Islet precursor cell (in vitro differentiated cells): ENCODE measurements at regions not wholly inside any gene's neighbourhood (a gene's known extent, or its start where the extent isn't known, plus 50 kb on each side); places are given as distances from the start of the nearest gene placed in this dataset.
"Not testable (repeated sequence)": the region's sequence is repeated elsewhere in the genome, so short reads cannot be mapped to it uniquely, and the experiment has no call there.

Experiments
- DNase-seq: peaks from one replicate; pipeline ENCODE4 v3.0.0-alpha.2; 2018

GRCh38 chr20:30899370-30900079, 357.9 kb upstream of the DEFB115 start:
- not testable (repeated sequence) for DNase-seq

GRCh38 chr20:30900080-30900719, 357.3 kb upstream of the DEFB115 start:
- not testable (repeated sequence) for DNase-seq

- not testable (repeated sequence) for DNase-seq
These were observed 352.2 kb upstream of the DEFB115 start for GRCh38 chr20:30905231-30905630.

DNA sequence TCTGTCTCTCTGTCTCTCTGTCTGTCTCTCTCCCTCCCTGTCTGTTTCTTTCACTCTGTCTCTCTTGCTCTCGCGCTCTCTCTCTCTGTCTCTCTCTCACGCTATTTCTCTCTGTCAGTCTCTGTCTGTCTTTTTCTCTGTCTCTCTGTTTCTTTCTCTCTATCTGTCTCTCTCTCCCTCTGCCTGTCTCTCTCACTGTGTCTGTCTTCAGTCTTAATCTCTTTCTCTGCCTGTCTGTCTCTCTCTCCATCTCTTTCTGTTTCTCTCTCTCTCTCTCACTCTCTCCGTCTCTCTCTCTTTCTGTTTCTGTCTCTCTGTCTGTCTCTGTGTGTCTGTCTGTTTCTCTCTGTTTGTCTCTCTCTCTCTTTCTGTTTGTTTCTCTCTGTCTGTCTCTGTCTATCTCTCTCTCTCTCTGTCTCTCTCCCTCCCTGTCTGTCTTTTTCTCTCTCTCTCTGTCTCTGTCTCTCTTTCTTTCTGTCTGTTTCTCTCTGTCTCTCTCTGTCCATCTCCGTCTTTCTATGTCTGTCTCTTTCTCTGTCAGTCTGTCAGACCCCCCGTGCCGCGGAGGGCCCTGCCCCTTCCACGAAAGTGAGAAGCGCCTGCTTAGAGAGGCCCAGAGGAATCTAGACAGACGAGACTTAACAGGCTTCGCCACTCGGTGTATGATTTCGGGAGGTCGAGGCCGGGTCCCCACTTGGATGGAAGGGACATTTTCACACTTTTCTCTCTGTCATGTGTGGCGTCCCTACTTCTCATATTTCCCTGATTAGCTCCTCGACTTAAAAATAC, 346.3 kb upstream of the DEFB115 start:
- DNase-seq = no peak

- DNase-seq = peak; percentile 68
These were observed 345.4 kb upstream of the DEFB115 start for GRCh38 chr20:30911832-30912660.

GRCh38 chr20:30912661-30913026, 344.8 kb upstream of the DEFB115 start:
- DNase-seq = not testable (repeated sequence)

GRCh38 chr20:30916404-30916803, 341.1 kb upstream of the DEFB115 start:
- DNase-seq = not testable (repeated sequence)

- no peak for DNase-seq
These were observed 337.8 kb upstream of the DEFB115 start for GRCh38 chr20:30919514-30920188.

DNA sequence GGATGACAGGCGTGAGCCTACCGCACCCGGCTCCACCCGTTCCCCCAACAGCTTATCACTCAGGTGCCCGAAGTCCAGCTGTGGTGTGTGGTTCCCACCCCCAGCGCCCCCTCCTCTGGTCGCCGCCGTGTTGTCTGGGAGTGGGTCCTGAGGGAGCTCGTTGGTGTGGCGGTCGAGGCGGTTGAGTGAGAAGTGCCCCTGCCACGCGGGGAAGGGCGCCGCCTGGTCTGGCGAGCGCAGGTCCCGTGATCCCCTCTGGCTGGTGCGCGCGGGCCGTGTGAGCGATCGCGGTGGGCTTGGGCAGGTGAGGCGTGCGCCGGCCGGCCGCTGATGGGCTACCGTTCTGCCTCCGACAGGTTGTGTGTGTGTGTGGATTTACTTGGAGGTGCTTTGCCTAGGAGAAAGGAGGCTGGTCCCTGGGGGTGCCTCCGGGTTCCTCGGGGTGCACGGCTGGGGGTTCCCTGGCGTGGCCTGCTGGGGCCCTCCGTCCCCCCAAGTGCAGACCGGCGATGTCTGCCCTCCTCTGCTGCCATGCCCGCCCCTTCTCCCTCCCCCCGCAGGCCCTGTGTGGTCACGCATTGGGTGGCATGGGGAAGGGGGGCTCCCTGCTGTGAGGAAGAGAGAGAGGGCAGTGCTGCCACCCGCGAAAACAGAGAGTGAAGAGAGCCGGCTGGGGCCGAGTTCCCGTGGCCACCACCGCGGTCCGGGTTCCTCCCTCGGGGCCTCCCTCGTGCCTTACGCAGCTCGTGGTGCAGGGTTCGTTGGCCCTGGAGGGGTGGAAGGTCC, 336.0 kb upstream of the DEFB115 start:
- DNase-seq = no peak

- no peak for DNase-seq
These were observed 335.3 kb upstream of the DEFB115 start for GRCh38 chr20:30922129-30922528.

GRCh38 chr20:30937790-30938189, 319.7 kb upstream of the DEFB115 start:
- no peak for DNase-seq

- DNase-seq = peak; percentile 32
These were observed 307.7 kb upstream of the DEFB115 start for GRCh38 chr20:30949761-30950160.

DNA sequence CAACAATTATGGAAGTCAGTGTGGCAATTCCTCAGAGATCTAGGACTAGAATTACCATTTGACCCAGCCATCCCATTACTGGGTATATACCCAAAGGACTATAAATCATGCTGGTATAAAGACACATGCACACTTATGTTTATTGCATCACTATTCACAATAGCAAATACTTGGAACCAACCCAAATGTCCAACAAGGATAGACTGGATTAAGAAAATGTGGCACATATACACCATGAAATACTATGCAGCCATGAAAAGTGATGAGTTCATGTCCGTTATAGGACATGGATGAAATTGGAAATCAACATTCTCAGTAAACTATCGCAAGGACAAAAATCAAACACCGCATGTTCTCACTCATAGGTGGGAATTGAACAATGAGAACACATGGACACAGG, 306.4 kb upstream of the DEFB115 start:
- not testable (repeated sequence) for DNase-seq

DNA sequence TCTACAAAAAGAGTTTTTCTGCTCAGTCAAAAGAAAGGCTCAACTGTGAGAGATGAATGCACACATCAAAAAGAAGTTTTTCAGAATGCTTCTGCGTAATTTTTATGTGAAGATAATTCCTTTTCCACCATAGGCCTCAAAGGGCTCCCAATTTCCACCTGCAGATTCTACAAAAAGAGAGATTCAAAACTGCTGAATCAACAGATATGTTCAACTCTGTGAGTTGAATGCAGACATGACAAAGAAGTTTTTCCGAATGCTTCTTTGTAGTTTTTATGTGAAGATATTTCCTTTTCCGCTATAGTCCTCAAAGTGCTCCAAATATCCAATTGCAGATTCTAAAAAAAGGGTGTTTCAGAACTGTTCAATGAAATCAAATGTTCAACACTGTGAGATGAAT, 300.8 kb upstream of the DEFB115 start:
- DNase-seq = not testable (repeated sequence)

GRCh38 chr20:30959208-30959607, 298.3 kb upstream of the DEFB115 start:
- DNase-seq = not testable (repeated sequence)

DNA sequence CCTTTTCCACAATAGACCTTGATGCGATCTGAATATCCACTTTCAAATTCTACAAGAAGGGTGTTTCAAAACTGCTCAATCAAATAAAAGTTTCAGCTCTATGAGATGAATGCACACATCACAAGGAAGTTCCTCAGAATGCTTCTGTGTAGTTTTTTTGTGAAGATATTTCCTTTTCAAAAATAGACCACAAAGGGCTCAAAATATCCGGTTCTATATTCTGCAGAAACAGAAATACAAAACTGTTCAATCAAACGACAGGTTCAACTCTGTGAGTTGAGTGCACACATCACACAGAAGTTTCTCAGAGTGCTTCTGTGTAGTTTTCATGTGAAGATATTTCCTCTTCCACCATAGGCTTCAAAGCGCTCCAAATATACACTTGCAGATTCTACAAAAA, 293.9 kb upstream of the DEFB115 start:
- no peak for DNase-seq

GRCh38 chr20:30975859-30976258, 281.6 kb upstream of the DEFB115 start:
- DNase-seq = not testable (repeated sequence)

DNA sequence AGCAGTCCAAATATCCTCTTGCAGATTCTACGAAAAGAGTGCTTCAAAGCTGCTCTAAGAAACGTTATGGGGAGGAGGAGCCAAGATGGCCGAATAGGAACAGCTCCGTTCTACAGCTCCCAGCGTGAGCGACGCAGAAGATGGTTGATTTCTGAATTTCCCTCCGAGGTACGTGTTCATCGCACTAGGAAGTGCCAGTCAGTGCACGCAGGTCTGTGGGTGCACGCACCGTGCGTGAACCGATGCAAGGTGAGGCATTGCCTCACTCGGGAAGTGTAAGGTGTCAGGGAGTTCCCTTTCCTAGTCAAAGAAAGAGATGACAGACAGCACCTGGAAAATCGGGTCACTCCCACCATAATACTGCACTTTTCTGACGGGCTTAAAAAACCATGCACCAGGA, 272.1 kb upstream of the DEFB115 start:
- DNase-seq = no peak
